Breast epithelium (tissue), 4 donors: ENCODE measurements at regions not wholly inside any gene's neighbourhood (a gene's known extent, or its start where the extent isn't known, plus 50 kb on each side); places are given as distances from the start of the nearest gene placed in this dataset.

Source experiments
- DNase-seq, 2 donors: peaks; one replicate each; pipeline ENCODE4 v3.0.0-alpha.2; 2019; ENCODE audit warnings: low spot score in 2 of 2
- H3K27ac ChIP-seq, 2 donors: fragments of 200-600 bp; sonication (generic) in 1 of 2; one replicate each; pipeline ENCODE4 v1.5.1; 2016 to 2019; ENCODE audit warnings: mild to moderate bottlenecking in 1 of 2
- H3K27me3 ChIP-seq, 2 donors: fragments of 200-600 bp; sonication (generic) in 1 of 2; one replicate each; pipeline versions ENCODE4 v1.5.1 to v1.6.0; 2017 to 2019; ENCODE audit warnings: control low read depth in 1 of 2, mild to moderate bottlenecking in 1 of 2
- H3K36me3 ChIP-seq: fragments of 200-600 bp; one replicate; pipeline ENCODE4 v1.5.1; 2019
- H3K4me1 ChIP-seq, 2 donors: fragments of 200-600 bp; sonication (generic); one replicate each; pipeline ENCODE4 v1.5.1; 2016 to 2019; ENCODE audit warnings: control low read depth in 1 of 2
- H3K4me3 ChIP-seq, 3 donors: fragments of 200-600 bp; sonication (generic); 1 replicate in 2 of 3; 2 replicates in 1 of 3; pipeline ENCODE4 v1.5.1; 2016 to 2019; ENCODE audit warnings: mild to moderate bottlenecking in 3 of 3, moderate library complexity in 2 of 3
- H3K9me3 ChIP-seq, 2 donors: fragments of 200-600 bp; sonication (generic) in 1 of 2; one replicate each; pipeline ENCODE4 v1.5.1; 2016 to 2019; ENCODE audit warnings: control low read depth in 1 of 2
- CTCF ChIP-seq, 3 donors: fragments of 450-650 bp; IDR thresholded peaks; one replicate each; pipeline ENCODE4 v1.5.1; 2016 to 2017; ENCODE audit warnings: antibody characterized with exemption in 3 of 3, mild to moderate bottlenecking in 3 of 3, moderate library complexity in 3 of 3
- POLR2A ChIP-seq: fragments of 450-650 bp; IDR thresholded peaks from one replicate; pipeline ENCODE4 v1.6.1; 2016; ENCODE audit warnings: antibody characterized with exemption, mild to moderate bottlenecking, moderate library complexity
- POLR2AphosphoS5 ChIP-seq, 3 donors: sonication (generic); formaldehyde crosslinking; IDR thresholded peaks; one replicate each; pipeline ENCODE4 v1.6.1; 2017; ENCODE audit warnings: antibody characterized with exemption in 3 of 3
- intact Hi-C: fragments of 100-400 bp; cut with DNase I; formaldehyde crosslinking; loops from one replicate; pipeline ENCODE4 v1.15.1; 2023; ENCODE audit warnings: low total_unique reads

- Histone ChIP-seq H3K27me3 (no peaks in the 10 kb centered on the region), H3K4me3 (no peak overlapping the region), H3K9me3 (no peaks in the 10 kb centered on the region), H3K4me1 (no peaks in the 10 kb centered on the region), H3K27ac (peak overlapping the region in 1 of 2 donors; percentile 76), H3K36me3 (no peaks in the 10 kb centered on the region)
- intact Hi-C loops, result loop anchor here (5.0 kb wide), 1 partner anchor 1503 kb away; no protein-coding TSS in a partner anchor
- DNase-seq, result no peak
- TF ChIP-seq POLR2AphosphoS5 (IDR thresholded peaks at IDR 0.05) (no peak), POLR2A (no peak), CTCF (IDR thresholded peaks at IDR 0.05) (no peak)
Measured at GRCh38 chr21:27269644-27270043, 302.8 kb upstream of the ADAMTS5 start.

GRCh38 chr21:27268290-27268689 is 301.4 kb upstream of the ADAMTS5 start:
- intact Hi-C loops, result no loop called here
- Histone ChIP-seq H3K4me3 (no peak overlapping the region), H3K36me3 (no peaks in the 10 kb centered on the region), H3K27ac (no peak overlapping the region), H3K9me3 (no peaks in the 10 kb centered on the region), H3K27me3 (no peaks in the 10 kb centered on the region), H3K4me1 (no peaks in the 10 kb centered on the region)
- TF ChIP-seq CTCF (IDR thresholded peaks at IDR 0.05) (no peak), POLR2AphosphoS5 (IDR thresholded peaks at IDR 0.05) (no peak), POLR2A (no peak)
- no peak for DNase-seq

- Histone ChIP-seq H3K4me3 (no peak overlapping the region), H3K27me3 (no peaks in the 10 kb centered on the region), H3K9me3 (no peaks in the 10 kb centered on the region), H3K36me3 (no peaks in the 10 kb centered on the region), H3K4me1 (no peaks in the 10 kb centered on the region), H3K27ac (peak overlapping the region in 1 of 2 donors; percentile 43)
- no peak for TF ChIP-seq CTCF (IDR thresholded peaks at IDR 0.05)
- TF ChIP-seq POLR2A, result no peak
- TF ChIP-seq POLR2AphosphoS5 (IDR thresholded peaks at IDR 0.05), result no peak
- intact Hi-C loops, result no loop called here
- no peak for DNase-seq
Measured at GRCh38 chr21:27265949-27266348, 299.1 kb upstream of the ADAMTS5 start.

- no peak for TF ChIP-seq CTCF (IDR thresholded peaks at IDR 0.05)
- TF ChIP-seq POLR2AphosphoS5 (IDR thresholded peaks at IDR 0.05), result no peak
- no peak for TF ChIP-seq POLR2A
- no peak for DNase-seq
- intact Hi-C loops, result no loop called here
- Histone ChIP-seq H3K4me1 (no peaks in the 10 kb centered on the region), H3K27me3 (no peaks in the 10 kb centered on the region), H3K9me3 (no peaks in the 10 kb centered on the region), H3K27ac (peak overlapping the region in 1 of 2 donors; percentile 43), H3K4me3 (no peak overlapping the region), H3K36me3 (no peaks in the 10 kb centered on the region)
Measured at GRCh38 chr21:27265492-27265891, 298.6 kb upstream of the ADAMTS5 start.

GRCh38 chr21:27261676-27262075 is 294.8 kb upstream of the ADAMTS5 start:
- TF ChIP-seq POLR2AphosphoS5 (IDR thresholded peaks at IDR 0.05) (no peak), CTCF (IDR thresholded peaks at IDR 0.05) (no peak), POLR2A (no peak)

More at GRCh38 chr21:27261676-27262075, 294.8 kb upstream of the ADAMTS5 start:
- no peaks in the 10 kb centered on the region for H3K27me3 ChIP-seq
- H3K36me3 ChIP-seq, result no peaks in the 10 kb centered on the region
- H3K9me3 ChIP-seq, result no peaks in the 10 kb centered on the region
- H3K4me3 ChIP-seq, result no peak overlapping the region
- no peaks in the 10 kb centered on the region for H3K4me1 ChIP-seq
- no peak overlapping the region for H3K27ac ChIP-seq
- intact Hi-C loops, result no loop called here
- no peak for DNase-seq
